CD4-positive, alpha-beta T cell treated with Interleukin-4 for 1 hour (primary cell): ENCODE measurements at regions not wholly inside any gene's neighbourhood (a gene's known extent, or its start where the extent isn't known, plus 50 kb on each side); places are given as distances from the start of the nearest gene placed in this dataset.

ENCODE experiments used
- DNase-seq, 2 donors: peaks; one replicate each; pipeline ENCODE4 v3.0.0-alpha.2; 2020 to 2022

- DNase-seq: peak in 1 of 2 donors; percentile 44
Measured at GRCh38 chr6:26197933-26198721, 110.9 kb downstream of the HFE start.

- DNase-seq: no peak
Measured at GRCh38 chr6:26198722-26199056, 111.5 kb downstream of the HFE start.

- peak; percentile 81 to 97 for DNase-seq
Measured at GRCh38 chr6:26199057-26199772, 112.0 kb downstream of the HFE start.

GRCh38 chr6:26199773-26200764 lies 112.8 kb downstream of the HFE start:
- DNase-seq: no peak

GRCh38 chr6:26200918-26201721 lies 113.9 kb downstream of the HFE start:
- no peak for DNase-seq

GRCh38 chr6:26202201-26202611 lies 115.0 kb downstream of the HFE start:
- no peak for DNase-seq

- no peak for DNase-seq
Measured at GRCh38 chr6:26202811-26203583, 115.8 kb downstream of the HFE start.

GRCh38 chr6:26204332-26205160 lies 117.3 kb downstream of the HFE start:
- DNase-seq: peak; percentile 94 to 97

- DNase-seq: peak; percentile 92 to 93
Measured at GRCh38 chr6:26205161-26205624, 118.0 kb downstream of the HFE start.

- DNase-seq: peak in 1 of 2 donors; percentile 47
Measured at GRCh38 chr6:26205625-26206574, 118.7 kb downstream of the HFE start.

- DNase-seq: no peak
Measured at GRCh38 chr6:26206868-26207801, 119.9 kb downstream of the HFE start.

- no peak for DNase-seq
Measured at GRCh38 chr6:26211963-26212362, 124.7 kb downstream of the HFE start.

GRCh38 chr6:26213334-26214075 lies 126.3 kb downstream of the HFE start:
- DNase-seq: no peak

GRCh38 chr6:26214803-26215584 lies 127.8 kb downstream of the HFE start:
- no peak for DNase-seq

GRCh38 chr6:26215585-26216358 lies 128.5 kb downstream of the HFE start:
- peak in 1 of 2 donors; percentile 44 for DNase-seq
